Hematopoietic multipotent progenitor cell treated with erythropoietin and hydrocortisone succinate and interleukin-3 and kit ligand, for 17 days (in vitro differentiated cells): ENCODE measurements at regions not wholly inside any gene's neighbourhood (a gene's known extent, or its start where the extent isn't known, plus 50 kb on each side); places are given as distances from the start of the nearest gene placed in this dataset.

Experiments used
- DNase-seq: peaks from one replicate; pipeline ENCODE4 v3.0.0-alpha.2; 2015; ENCODE audit warnings: low spot score

- DNase-seq, result no peak
Measured at GRCh38 chr13:34116651-34117050, 298.7 kb downstream of the RFC3 start.

GRCh38 chr13:34124666-34125306 is 306.8 kb downstream of the RFC3 start:
- no peak for DNase-seq

- DNase-seq, result no peak
Measured at GRCh38 chr13:34127523-34127922, 309.6 kb downstream of the RFC3 start.

- no peak for DNase-seq
Measured at GRCh38 chr13:34128661-34129060, 310.7 kb downstream of the RFC3 start.

- no peak for DNase-seq
Measured at GRCh38 chr13:34129436-34129835, 311.5 kb downstream of the RFC3 start.

- DNase-seq, result no peak
Measured at GRCh38 chr13:34137200-34137599, 319.3 kb downstream of the RFC3 start.

- no peak for DNase-seq
Measured at GRCh38 chr13:34139660-34140227, 321.8 kb downstream of the RFC3 start.

GRCh38 chr13:34143637-34144036 is 325.7 kb downstream of the RFC3 start:
- no peak for DNase-seq

- no peak for DNase-seq
Measured at GRCh38 chr13:34144142-34144541, 326.2 kb downstream of the RFC3 start.

GRCh38 chr13:34145061-34145460 is 327.1 kb downstream of the RFC3 start:
- no peak for DNase-seq

GRCh38 chr13:34148359-34148758 is 330.4 kb downstream of the RFC3 start:
- no peak for DNase-seq

- no peak for DNase-seq
Measured at GRCh38 chr13:34151885-34152284, 333.9 kb downstream of the RFC3 start.

GRCh38 chr13:34152409-34152808 is 334.5 kb downstream of the RFC3 start:
- no peak for DNase-seq

- DNase-seq, result no peak
Measured at GRCh38 chr13:34152996-34153395, 335.0 kb downstream of the RFC3 start.

GRCh38 chr13:34153428-34154180 is 335.7 kb downstream of the RFC3 start:
- DNase-seq, result no peak

- no peak for DNase-seq
Measured at GRCh38 chr13:34155931-34156607, 338.1 kb downstream of the RFC3 start.

- DNase-seq, result no peak
Measured at GRCh38 chr13:34156841-34157365, 339.0 kb downstream of the RFC3 start.

GRCh38 chr13:34159946-34160345 is 342.0 kb downstream of the RFC3 start:
- no peak for DNase-seq

- no peak for DNase-seq
Measured at GRCh38 chr13:34161931-34162543, 344.1 kb downstream of the RFC3 start.

- DNase-seq, result no peak
Measured at GRCh38 chr13:34162544-34162933, 344.6 kb downstream of the RFC3 start.

GRCh38 chr13:34164582-34164981 is 346.6 kb downstream of the RFC3 start:
- DNase-seq, result no peak

GRCh38 chr13:34165158-34165557 is 347.2 kb downstream of the RFC3 start:
- no peak for DNase-seq
